ENCODE measurements at regions not wholly inside any gene's neighbourhood (a gene's known extent, or its start where the extent isn't known, plus 50 kb on each side); places are given as distances from the start of the nearest gene placed in this dataset.

GRCh38 chr4:82172186-82172585 is 201.6 kb downstream of the HNRNPD start:
- DNase-seq = no peak
- Mint-ChIP-seq H3K9me3 (ENCODE audit: low read depth) (peaks cover 7% of the 10 kb centered on the region), H3K4me3 (no peak overlapping the region), H3K36me3 (ENCODE audit: low read depth) (no peaks in the 10 kb centered on the region), H3K27me3 (peaks cover 2% of the 10 kb centered on the region), H3K27ac (no peak overlapping the region), H3K4me1 (no peaks in the 10 kb centered on the region)
- ATAC-seq = no peak
- POLR2A ChIA-PET = no interaction called here
- intact Hi-C loops (cut with DNase I, micrococcal nuclease) = no loop called here
- CTCF ChIA-PET = interaction anchor here (0.5 kb wide), 1 partner anchor 190 kb away, joined by 4 read pairs; no protein-coding TSS in a partner anchor

- Mint-ChIP-seq H3K9me3 (ENCODE audit: low read depth) (peaks cover 7% of the 10 kb centered on the region), H3K4me1 (no peaks in the 10 kb centered on the region), H3K36me3 (ENCODE audit: low read depth) (no peaks in the 10 kb centered on the region), H3K27ac (no peak overlapping the region), H3K27me3 (peaks cover 2% of the 10 kb centered on the region), H3K4me3 (no peak overlapping the region)
- DNase-seq (no peak), ATAC-seq (no peak)
- ChIA-PET CTCF (no interaction called here), POLR2A (no interaction called here)
- intact Hi-C loops (cut with DNase I, micrococcal nuclease) = no loop called here
Measured at GRCh38 chr4:82171531-82172155, 202.1 kb downstream of the HNRNPD start.

GRCh38 chr4:82149750-82150149 is 224.0 kb downstream of the HNRNPD start:
- ATAC-seq (no peak), DNase-seq (no peak)
- H3K27ac Mint-ChIP-seq = no peak overlapping the region
- CTCF ChIA-PET = interaction anchor here (0.6 kb wide), 1 partner anchor 13 kb away, joined by 3 read pairs; no protein-coding TSS in a partner anchor
- H3K9me3 Mint-ChIP-seq (ENCODE audit: low read depth) = peaks cover 16% of the 10 kb centered on the region
- H3K4me3 Mint-ChIP-seq = no peak overlapping the region
- POLR2A ChIA-PET = no interaction called here
- H3K36me3 Mint-ChIP-seq (ENCODE audit: low read depth) = peaks cover 11% of the 10 kb centered on the region
- H3K4me1 Mint-ChIP-seq = peaks cover 10% of the 10 kb centered on the region
- intact Hi-C loops (cut with DNase I, micrococcal nuclease) = no loop called here
- H3K27me3 Mint-ChIP-seq = no peaks in the 10 kb centered on the region

GRCh38 chr4:82145850-82146249 is 227.9 kb downstream of the HNRNPD start:
- Mint-ChIP-seq H3K36me3 (ENCODE audit: low read depth) (no peaks in the 10 kb centered on the region), H3K27ac (no peak overlapping the region), H3K4me3 (no peak overlapping the region), H3K9me3 (ENCODE audit: low read depth) (no peaks in the 10 kb centered on the region), H3K27me3 (no peaks in the 10 kb centered on the region), H3K4me1 (no peaks in the 10 kb centered on the region)
- DNase-seq (no peak), ATAC-seq (no peak)
- intact Hi-C loops (cut with DNase I, micrococcal nuclease) = no loop called here
- ChIA-PET POLR2A (no interaction called here), CTCF (interaction anchor here (0.5 kb wide), 1 partner anchor 8 kb away, joined by 4 read pairs; no protein-coding TSS in a partner anchor)

GRCh38 chr4:82140422-82140821 is 233.4 kb downstream of the HNRNPD start:
- Mint-ChIP-seq H3K36me3 (ENCODE audit: low read depth) (no peaks in the 10 kb centered on the region), H3K27ac (no peak overlapping the region), H3K27me3 (no peaks in the 10 kb centered on the region), H3K4me3 (no peak overlapping the region), H3K9me3 (ENCODE audit: low read depth) (peaks cover 4% of the 10 kb centered on the region), H3K4me1 (peaks cover 22% of the 10 kb centered on the region)
- ChIA-PET POLR2A (no interaction called here), CTCF (no interaction called here)
- ATAC-seq = no peak
- DNase-seq = no peak
- intact Hi-C loops (cut with DNase I, micrococcal nuclease) = no loop called here

GRCh38 chr4:82139287-82139686 is 234.5 kb downstream of the HNRNPD start:
- ChIA-PET POLR2A (no interaction called here), CTCF (interaction anchor here (1.0 kb wide), 1 partner anchor 14 kb away, joined by 3 read pairs; no protein-coding TSS in a partner anchor)
- Mint-ChIP-seq H3K27ac (no peak overlapping the region), H3K9me3 (ENCODE audit: low read depth) (peaks cover 4% of the 10 kb centered on the region), H3K4me3 (no peak overlapping the region), H3K27me3 (no peaks in the 10 kb centered on the region), H3K36me3 (ENCODE audit: low read depth) (no peaks in the 10 kb centered on the region), H3K4me1 (peaks cover 27% of the 10 kb centered on the region)
- intact Hi-C loops (cut with DNase I, micrococcal nuclease) = loop anchor here in 1 of 2 experiments (5.0 kb wide), 1 partner anchor 128 kb away; no protein-coding TSS in a partner anchor
- ATAC-seq (no peak), DNase-seq (no peak)

- no peaks in the 10 kb centered on the region for H3K36me3 Mint-ChIP-seq (ENCODE audit: low read depth)
Measured at GRCh38 chr4:82138374-82138773, 235.4 kb downstream of the HNRNPD start.

GRCh38 chr4:82136161-82136801 is 237.5 kb downstream of the HNRNPD start:
- no peak overlapping the region for H3K4me3 Mint-ChIP-seq
- CTCF ChIA-PET = interaction anchor here (1.1 kb wide), 1 partner anchor 13 kb away, joined by 3 read pairs; no protein-coding TSS in a partner anchor
- no peaks in the 10 kb centered on the region for H3K27me3 Mint-ChIP-seq
- DNase-seq (no peak), ATAC-seq (peak; percentile 67)
- POLR2A ChIA-PET = no interaction called here
- intact Hi-C loops (cut with DNase I, micrococcal nuclease) = loop anchor here in 1 of 2 experiments (5.0 kb wide), 1 partner anchor 131 kb away; no protein-coding TSS in a partner anchor
- no peak overlapping the region for H3K27ac Mint-ChIP-seq
- H3K4me1 Mint-ChIP-seq = peaks cover 29% of the 10 kb centered on the region
- peaks cover 4% of the 10 kb centered on the region for H3K9me3 Mint-ChIP-seq (ENCODE audit: low read depth)
- no peaks in the 10 kb centered on the region for H3K36me3 Mint-ChIP-seq (ENCODE audit: low read depth)

More at GRCh38 chr4:82138374-82138773, 235.4 kb downstream of the HNRNPD start:
- Mint-ChIP-seq H3K4me1 (peaks cover 27% of the 10 kb centered on the region), H3K27me3 (no peaks in the 10 kb centered on the region), H3K27ac (no peak overlapping the region), H3K9me3 (ENCODE audit: low read depth) (peaks cover 4% of the 10 kb centered on the region), H3K4me3 (no peak overlapping the region)
- intact Hi-C loops (cut with DNase I, micrococcal nuclease) = loop anchor here in 1 of 2 experiments (5.0 kb wide), 1 partner anchor 129 kb away; no protein-coding TSS in a partner anchor
- ATAC-seq = peak; percentile 90
- CTCF ChIA-PET = interaction anchor here (0.5 to 1.1 kb wide), 4 partner anchors 13 to 347 kb away, joined by 3 to 4 read pairs (median 3); no protein-coding TSS in a partner anchor
- peak; percentile 60 for DNase-seq
- POLR2A ChIA-PET = no interaction called here

- Mint-ChIP-seq H3K27me3 (no peaks in the 10 kb centered on the region), H3K27ac (no peak overlapping the region), H3K36me3 (ENCODE audit: low read depth) (no peaks in the 10 kb centered on the region), H3K9me3 (ENCODE audit: low read depth) (no peaks in the 10 kb centered on the region), H3K4me3 (no peak overlapping the region), H3K4me1 (peaks cover 11% of the 10 kb centered on the region)
- intact Hi-C loops (cut with DNase I, micrococcal nuclease) = no loop called here
- ATAC-seq (no peak), DNase-seq (no peak)
- ChIA-PET POLR2A (no interaction called here), CTCF (interaction anchor here (0.6 kb wide), 1 partner anchor 157 kb away, joined by 3 read pairs; no protein-coding TSS in a partner anchor)
Measured at GRCh38 chr4:82128355-82128754, 245.4 kb downstream of the HNRNPD start.

GRCh38 chr4:82126512-82127040 is 247.2 kb downstream of the HNRNPD start:
- Mint-ChIP-seq H3K4me3 (no peak overlapping the region), H3K27me3 (no peaks in the 10 kb centered on the region), H3K27ac (no peak overlapping the region), H3K4me1 (peaks cover 10% of the 10 kb centered on the region), H3K36me3 (ENCODE audit: low read depth) (no peaks in the 10 kb centered on the region), H3K9me3 (ENCODE audit: low read depth) (no peaks in the 10 kb centered on the region)
- ATAC-seq (no peak), DNase-seq (no peak)
- ChIA-PET CTCF (no interaction called here), POLR2A (no interaction called here)
- intact Hi-C loops (cut with DNase I, micrococcal nuclease) = no loop called here

GRCh38 chr4:82125787-82126297 is 247.9 kb downstream of the HNRNPD start:
- H3K4me1 Mint-ChIP-seq = peaks cover 10% of the 10 kb centered on the region
- no peaks in the 10 kb centered on the region for H3K36me3 Mint-ChIP-seq (ENCODE audit: low read depth)
- H3K27me3 Mint-ChIP-seq = no peaks in the 10 kb centered on the region
- H3K4me3 Mint-ChIP-seq = no peak overlapping the region
- no peaks in the 10 kb centered on the region for H3K9me3 Mint-ChIP-seq (ENCODE audit: low read depth)
- DNase-seq (no peak), ATAC-seq (no peak)
- no peak overlapping the region for H3K27ac Mint-ChIP-seq
- CTCF ChIA-PET = no interaction called here
- POLR2A ChIA-PET = interaction anchor here (0.6 kb wide), 1 partner anchor 67 kb away, joined by 4 read pairs; no protein-coding TSS in a partner anchor
- intact Hi-C loops (cut with DNase I, micrococcal nuclease) = no loop called here

Data from activated CD4-positive, alpha-beta T cell treated with anti-CD3 and anti-CD28 coated beads for 36 hours (primary cell).